Stomach (tissue), 8 donors: ENCODE measurements at regions not wholly inside any gene's neighbourhood (a gene's known extent, or its start where the extent isn't known, plus 50 kb on each side); places are given as distances from the start of the nearest gene placed in this dataset.

Source experiments
- DNase-seq, 2 donors: peaks; one replicate each; pipeline versions ENCODE4 v3.0.0 to v3.0.0-alpha.2; 2013 to 2019
- H3K27ac ChIP-seq, 5 donors: fragments of 200-600 bp in 4 of 5; sonication (generic) in 4 of 5; one replicate each; pipeline ENCODE4 v1.5.1; 2013 to 2019; ENCODE audit warnings: mild to moderate bottlenecking in 1 of 5, moderate library complexity in 1 of 5
- H3K27me3 ChIP-seq, 3 donors: fragments of 200-600 bp; sonication (generic); one replicate each; pipeline ENCODE4 v1.5.1; 2017 to 2019; ENCODE audit warnings: mixed run types in 1 of 3
- H3K36me3 ChIP-seq, 4 donors: fragments of 200-600 bp; sonication (generic); 1 replicate in 3 of 4; 2 replicates in 1 of 4; pipeline ENCODE4 v1.5.1; 2016 to 2019
- H3K4me1 ChIP-seq, 4 donors: fragments of 200-600 bp; sonication (generic); one replicate each; pipeline ENCODE4 v1.5.1; 2016 to 2019
- H3K4me3 ChIP-seq, 4 donors: fragments of 200-600 bp; sonication (generic) in 3 of 4; one replicate each; pipeline ENCODE4 v1.5.1; 2016 to 2019; ENCODE audit warnings: mild to moderate bottlenecking in 1 of 4
- H3K9me3 ChIP-seq, 4 donors: fragments of 200-600 bp; sonication (generic); one replicate each; pipeline ENCODE4 v1.5.1; 2016 to 2019
- CTCF ChIP-seq, 7 experiments: fragments of 450-650 bp in 4 of 7; fragments of 200-600 bp in 3 of 7; sonication (generic) in 3 of 7; IDR thresholded peaks; one replicate each; pipeline ENCODE4 v1.5.1; 2016 to 2019; ENCODE audit warnings: antibody characterized with exemption in 7 of 7, control low read depth in 2 of 7, mild to moderate bottlenecking in 1 of 7
- EP300 ChIP-seq: sonication (generic); formaldehyde crosslinking; IDR thresholded peaks from one replicate; pipeline ENCODE4 v1.6.1; 2017; ENCODE audit warnings: antibody characterized with exemption
- POLR2A ChIP-seq, 4 donors: fragments of 450-650 bp; IDR thresholded peaks; one replicate each; pipeline ENCODE4 v1.6.1; 2016; ENCODE audit warnings: antibody characterized with exemption in 4 of 4, control low read depth in 2 of 4, mild to moderate bottlenecking in 1 of 4, moderate library complexity in 1 of 4
- POLR2AphosphoS5 ChIP-seq, 3 donors: sonication (generic); formaldehyde crosslinking; IDR thresholded peaks; one replicate each; pipeline ENCODE4 v1.6.1; 2016; ENCODE audit warnings: antibody characterized with exemption in 3 of 3
- WGBS, 5 donors: extraction: QIAGEN DNeasy Blood & Tissue Kit in 3 of 5; methylation state at CpG; one replicate each; pipeline versions ENCODE4 v1.1.5 to v1.1.7; 2013 to 2018; 5-methylcytosine and 5-hydroxymethylcytosine counted together
- intact Hi-C: fragments of 100-400 bp; cut with DNase I; formaldehyde crosslinking; loops from one replicate; pipeline ENCODE4 v1.15.1; 2023; ENCODE audit warnings: low total_unique reads
- donor health status: healthy with polysubstance abuse.
- donor health status: Bipolar disorder and iron deficiency.
- donor health status: healthy.

DNA sequence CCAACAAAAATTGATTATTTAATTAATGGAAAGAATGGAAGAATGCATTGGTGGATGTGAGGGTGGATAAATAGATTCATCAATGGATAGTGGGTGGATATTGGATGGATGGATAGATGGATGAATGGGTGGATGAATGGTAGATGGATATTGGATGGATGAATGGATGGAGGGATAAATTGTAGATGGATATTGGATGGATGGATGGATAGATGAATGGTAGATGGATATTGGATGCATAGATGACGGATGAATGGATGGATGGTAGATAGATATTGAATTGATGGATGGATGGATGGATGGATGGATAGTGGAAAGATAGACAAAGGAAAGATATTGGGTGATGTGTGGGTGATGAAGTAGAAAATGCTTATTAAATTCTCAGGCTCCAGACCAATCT is 123.6 kb upstream of the KAZN start:
- Histone ChIP-seq H3K9me3 (no peaks in the 10 kb centered on the region), H3K27ac (no peak overlapping the region), H3K4me1 (no peaks in the 10 kb centered on the region), H3K36me3 (no peaks in the 10 kb centered on the region), H3K27me3 (no peaks in the 10 kb centered on the region), H3K4me3 (no peak overlapping the region)
- DNase-seq = no peak
- TF ChIP-seq POLR2A (IDR thresholded peaks at IDR 0.05) (no peak), CTCF (IDR thresholded peaks at IDR 0.05) (no peak), EP300 (no peak), POLR2AphosphoS5 (IDR thresholded peaks at IDR 0.05) (no peak)
- WGBS, 5 donors = 72 to 92% (median 86%) methylated on average over 1 of the region's 1 CpG
- intact Hi-C loops = no loop called here

DNA sequence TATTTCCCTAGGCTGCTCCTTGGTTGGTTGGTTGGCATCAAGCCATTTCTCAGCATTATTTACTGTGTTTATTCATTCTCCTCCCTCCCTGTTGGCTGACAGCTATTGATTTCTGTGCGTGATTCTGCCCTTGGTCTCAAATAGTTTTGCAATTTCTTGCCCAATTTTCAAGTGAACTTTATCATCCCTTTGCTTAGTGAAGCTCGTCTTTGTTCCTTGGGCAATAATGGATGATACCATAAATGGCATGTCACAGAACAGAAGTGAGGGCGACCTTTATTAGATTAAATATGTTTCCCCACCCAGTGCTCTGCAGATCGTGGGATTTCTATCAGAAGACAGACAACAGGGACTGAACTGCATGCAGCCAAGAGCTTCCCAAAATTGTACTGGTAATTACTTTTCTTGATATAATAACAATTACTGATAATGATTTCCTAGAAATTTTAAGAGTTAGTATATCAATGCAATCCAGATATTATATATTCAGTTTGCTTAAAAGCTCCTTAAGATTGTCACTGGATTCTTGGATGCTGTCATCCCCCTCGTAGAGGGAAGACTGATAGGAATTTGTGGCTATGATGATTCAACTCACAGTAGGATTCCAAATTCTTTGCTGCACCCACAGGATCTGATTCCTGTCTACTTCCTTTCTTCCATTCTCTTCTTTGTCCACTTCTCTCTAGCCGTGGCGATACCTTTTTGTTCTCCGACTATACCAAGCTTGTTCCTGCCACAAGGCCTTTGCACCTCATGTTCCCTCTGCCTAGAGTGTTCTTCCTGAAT is 122.1 kb upstream of the KAZN start:
- Histone ChIP-seq H3K4me3 (no peak overlapping the region), H3K36me3 (no peaks in the 10 kb centered on the region), H3K27me3 (no peaks in the 10 kb centered on the region), H3K27ac (no peak overlapping the region), H3K9me3 (no peaks in the 10 kb centered on the region), H3K4me1 (no peaks in the 10 kb centered on the region)
- intact Hi-C loops = no loop called here
- WGBS, 5 donors = 74 to 81% (median 78%) methylated on average over 8 of the region's 8 CpGs
- no peak for DNase-seq
- TF ChIP-seq POLR2AphosphoS5 (IDR thresholded peaks at IDR 0.05) (no peak), EP300 (no peak), POLR2A (IDR thresholded peaks at IDR 0.05) (no peak), CTCF (IDR thresholded peaks at IDR 0.05) (no peak)

DNA sequence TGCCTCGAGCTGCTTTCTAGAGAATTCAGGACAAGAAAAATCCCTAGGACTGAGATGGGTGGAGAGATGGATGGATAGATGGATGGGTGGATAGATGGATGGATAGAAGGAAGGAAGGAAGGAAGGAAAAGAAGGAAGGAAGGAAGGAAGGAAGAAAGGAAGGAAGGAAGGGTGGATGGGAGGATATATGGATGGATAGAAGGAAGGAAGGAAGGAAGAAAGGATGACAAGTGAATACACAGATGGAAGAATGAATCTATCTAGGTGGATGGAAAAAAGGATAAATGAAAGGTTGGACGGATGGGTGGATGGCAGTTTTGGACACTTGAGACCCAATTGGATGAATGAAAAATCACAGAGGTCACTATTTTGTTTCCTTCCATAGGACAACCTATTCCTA is 120.4 kb upstream of the KAZN start:
- Histone ChIP-seq H3K9me3 (no peaks in the 10 kb centered on the region), H3K4me3 (no peak overlapping the region), H3K27me3 (no peaks in the 10 kb centered on the region), H3K36me3 (no peaks in the 10 kb centered on the region), H3K27ac (no peak overlapping the region), H3K4me1 (no peaks in the 10 kb centered on the region)
- DNase-seq = no peak
- TF ChIP-seq POLR2A (IDR thresholded peaks at IDR 0.05) (no peak), POLR2AphosphoS5 (IDR thresholded peaks at IDR 0.05) (no peak), CTCF (IDR thresholded peaks at IDR 0.05) (no peak), EP300 (no peak)
- WGBS, 5 donors = 60 to 80% (median 71%) methylated on average over 2 of the region's 2 CpGs
- intact Hi-C loops = no loop called here

- H3K36me3 ChIP-seq = no peaks in the 10 kb centered on the region
- no peaks in the 10 kb centered on the region for H3K27me3 ChIP-seq
- H3K4me1 ChIP-seq = no peaks in the 10 kb centered on the region
- no peak for DNase-seq
- H3K9me3 ChIP-seq = peaks cover 0 to 3% (median 0%) of the 10 kb centered on the region in 4 donors
- TF ChIP-seq POLR2AphosphoS5 (IDR thresholded peaks at IDR 0.05) (no peak), EP300 (no peak), CTCF (IDR thresholded peaks at IDR 0.05) (no peak), POLR2A (IDR thresholded peaks at IDR 0.05) (no peak)
- intact Hi-C loops = no loop called here
- WGBS, 5 donors = 45 to 65% (median 52%) methylated on average over 4 of the region's 4 CpGs
- no peak overlapping the region for H3K27ac ChIP-seq
- no peak overlapping the region for H3K4me3 ChIP-seq
These were observed 118.6 kb upstream of the KAZN start for GRCh38 chr1:14479865-14480264.
